ENCODE measurements at regions not wholly inside any gene's neighbourhood (a gene's known extent, or its start where the extent isn't known, plus 50 kb on each side); places are given as distances from the start of the nearest gene placed in this dataset.
A peak's percentile ranks its signal among the peaks of the same experiment; 100 is the strongest.

DNA sequence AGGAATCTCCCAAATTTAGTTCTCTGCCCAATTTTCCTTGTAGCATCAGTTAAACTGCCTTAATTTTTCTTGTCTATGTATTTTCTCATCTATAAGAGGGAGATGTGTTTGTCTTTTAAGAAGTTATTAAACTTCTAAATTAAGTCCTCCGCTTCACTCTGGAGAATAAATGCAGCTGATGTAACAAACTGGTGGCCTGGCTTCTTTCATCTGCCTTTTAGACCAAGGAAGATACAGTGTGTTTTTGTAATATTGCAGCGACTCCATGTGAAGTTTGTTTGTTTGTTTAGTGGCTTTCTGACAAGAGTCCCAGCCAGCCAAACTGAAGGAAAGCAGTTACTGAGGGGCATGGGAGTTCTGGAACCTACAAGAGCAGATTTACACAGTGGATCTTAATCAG, 56.4 kb downstream of the KLF12 start:
- Histone ChIP-seq H3K27me3 (ENCODE audit: insufficient read depth, low read length) (no peaks in the 10 kb centered on the region), H3K9me2 (ENCODE audit: low read depth, low read length) (no peaks in the 10 kb centered on the region), H3K4me3 (ENCODE audit: low read depth, low read length, poor library complexity, severe bottlenecking) (no peak overlapping the region), H3K9ac (ENCODE audit: low read length) (no peak overlapping the region), H4K20me1 (ENCODE audit: insufficient read depth, low read length) (no peaks in the 10 kb centered on the region), H3K4me1 (ENCODE audit: insufficient read depth, low read length, severe bottlenecking) (peaks cover 58% of the 10 kb centered on the region), H3K4me2 (ENCODE audit: low read length) (no peak overlapping the region), H3K36me3 (ENCODE audit: insufficient read depth, low read length) (peaks cover 12% of the 10 kb centered on the region), H3K79me2 (ENCODE audit: insufficient read depth, low read length) (peaks cover 11% of the 10 kb centered on the region; the same call in 1 of the 2 replicates), H3K9me3 (ENCODE audit: low read length) (no peaks in the 10 kb centered on the region), H3F3A (ENCODE audit: insufficient read depth, low read length) (no peaks in the 10 kb centered on the region), H2AFZ (ENCODE audit: low read length) (no peak overlapping the region), H3K27ac (ENCODE audit: low read depth, low read length, poor library complexity, severe bottlenecking) (peak overlapping the region; percentile 9)
- TF ChIP-seq EZH2 (IDR thresholded peaks at IDR 0.05; ENCODE audit: borderline replicate concordance, low read length) = no peak

DNA sequence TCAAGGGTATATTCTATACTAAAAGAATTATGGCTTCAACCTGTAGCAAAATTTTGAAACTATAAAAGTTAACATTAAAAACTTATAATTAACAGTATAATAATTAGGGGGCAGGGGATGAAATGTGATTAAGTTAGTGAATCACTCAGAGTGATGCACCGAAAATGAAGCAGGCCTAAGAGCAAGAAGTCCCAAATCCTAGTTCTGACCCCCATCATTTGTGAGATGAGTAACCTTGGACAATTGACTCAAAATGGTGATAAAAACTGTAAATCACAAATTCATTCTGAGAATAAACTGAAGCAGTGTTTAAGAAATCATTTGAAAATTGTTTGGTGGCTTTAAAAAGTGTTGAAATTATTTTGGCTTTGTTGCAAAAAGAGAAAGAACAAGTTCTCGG, 56.8 kb downstream of the KLF12 start:
- no peak overlapping the region for H3K9ac ChIP-seq (ENCODE audit: low read length)
- no peak overlapping the region for H3K27ac ChIP-seq (ENCODE audit: low read depth, low read length, poor library complexity, severe bottlenecking)
- H3K4me2 ChIP-seq (ENCODE audit: low read length) = no peak overlapping the region
- H3K4me3 ChIP-seq (ENCODE audit: low read depth, low read length, poor library complexity, severe bottlenecking) = no peak overlapping the region
- no peaks in the 10 kb centered on the region for H3K9me3 ChIP-seq (ENCODE audit: low read length)
- H3K79me2 ChIP-seq (ENCODE audit: insufficient read depth, low read length) = peaks cover 11% of the 10 kb centered on the region; the same call in 1 of the 2 replicates
- H4K20me1 ChIP-seq (ENCODE audit: insufficient read depth, low read length) = no peaks in the 10 kb centered on the region
- TF ChIP-seq EZH2 (IDR thresholded peaks at IDR 0.05; ENCODE audit: borderline replicate concordance, low read length) = no peak
- TF ChIP-seq, protein P1, sequence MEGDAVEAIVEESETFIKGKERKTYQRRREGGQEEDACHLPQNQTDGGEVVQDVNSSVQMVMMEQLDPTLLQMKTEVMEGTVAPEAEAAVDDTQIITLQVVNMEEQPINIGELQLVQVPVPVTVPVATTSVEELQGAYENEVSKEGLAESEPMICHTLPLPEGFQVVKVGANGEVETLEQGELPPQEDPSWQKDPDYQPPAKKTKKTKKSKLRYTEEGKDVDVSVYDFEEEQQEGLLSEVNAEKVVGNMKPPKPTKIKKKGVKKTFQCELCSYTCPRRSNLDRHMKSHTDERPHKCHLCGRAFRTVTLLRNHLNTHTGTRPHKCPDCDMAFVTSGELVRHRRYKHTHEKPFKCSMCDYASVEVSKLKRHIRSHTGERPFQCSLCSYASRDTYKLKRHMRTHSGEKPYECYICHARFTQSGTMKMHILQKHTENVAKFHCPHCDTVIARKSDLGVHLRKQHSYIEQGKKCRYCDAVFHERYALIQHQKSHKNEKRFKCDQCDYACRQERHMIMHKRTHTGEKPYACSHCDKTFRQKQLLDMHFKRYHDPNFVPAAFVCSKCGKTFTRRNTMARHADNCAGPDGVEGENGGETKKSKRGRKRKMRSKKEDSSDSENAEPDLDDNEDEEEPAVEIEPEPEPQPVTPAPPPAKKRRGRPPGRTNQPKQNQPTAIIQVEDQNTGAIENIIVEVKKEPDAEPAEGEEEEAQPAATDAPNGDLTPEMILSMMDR (IDR thresholded peaks at IDR 0.05; ENCODE audit: low read length) = no peak
- no peaks in the 10 kb centered on the region for H3K9me2 ChIP-seq (ENCODE audit: low read depth, low read length)
- no peaks in the 10 kb centered on the region for H3F3A ChIP-seq (ENCODE audit: insufficient read depth, low read length)
- no peak overlapping the region for H2AFZ ChIP-seq (ENCODE audit: low read length)
- H3K4me1 ChIP-seq (ENCODE audit: insufficient read depth, low read length, severe bottlenecking) = peaks cover 58% of the 10 kb centered on the region
- no peaks in the 10 kb centered on the region for H3K27me3 ChIP-seq (ENCODE audit: insufficient read depth, low read length)
- H3K36me3 ChIP-seq (ENCODE audit: insufficient read depth, low read length) = peaks cover 16% of the 10 kb centered on the region

- peaks cover 13% of the 10 kb centered on the region for H3K36me3 ChIP-seq (ENCODE audit: insufficient read depth, low read length)
- no peak overlapping the region for H3K4me3 ChIP-seq (ENCODE audit: low read depth, low read length, poor library complexity, severe bottlenecking)
- no peaks in the 10 kb centered on the region for H3F3A ChIP-seq (ENCODE audit: insufficient read depth, low read length)
- H2AFZ ChIP-seq (ENCODE audit: low read length) = no peak overlapping the region
- no peaks in the 10 kb centered on the region for H3K9me2 ChIP-seq (ENCODE audit: low read depth, low read length)
- TF ChIP-seq, protein P1 (IDR thresholded peaks at IDR 0.05; ENCODE audit: low read length) = no peak
- TF ChIP-seq EZH2 (IDR thresholded peaks at IDR 0.05; ENCODE audit: borderline replicate concordance, low read length) = no peak
- H3K79me2 ChIP-seq (ENCODE audit: insufficient read depth, low read length) = peaks cover 17% of the 10 kb centered on the region; the same call in 1 of the 2 replicates
- no peaks in the 10 kb centered on the region for H3K9me3 ChIP-seq (ENCODE audit: low read length)
- no peaks in the 10 kb centered on the region for H3K27me3 ChIP-seq (ENCODE audit: insufficient read depth, low read length)
- H3K9ac ChIP-seq (ENCODE audit: low read length) = no peak overlapping the region
- no peak overlapping the region for H3K27ac ChIP-seq (ENCODE audit: low read depth, low read length, poor library complexity, severe bottlenecking)
- no peaks in the 10 kb centered on the region for H4K20me1 ChIP-seq (ENCODE audit: insufficient read depth, low read length)
- peaks cover 80% of the 10 kb centered on the region for H3K4me1 ChIP-seq (ENCODE audit: insufficient read depth, low read length, severe bottlenecking)
- no peak overlapping the region for H3K4me2 ChIP-seq (ENCODE audit: low read length)
These were observed 59.5 kb downstream of the KLF12 start for GRCh38 chr13:74074723-74075122.

DNA sequence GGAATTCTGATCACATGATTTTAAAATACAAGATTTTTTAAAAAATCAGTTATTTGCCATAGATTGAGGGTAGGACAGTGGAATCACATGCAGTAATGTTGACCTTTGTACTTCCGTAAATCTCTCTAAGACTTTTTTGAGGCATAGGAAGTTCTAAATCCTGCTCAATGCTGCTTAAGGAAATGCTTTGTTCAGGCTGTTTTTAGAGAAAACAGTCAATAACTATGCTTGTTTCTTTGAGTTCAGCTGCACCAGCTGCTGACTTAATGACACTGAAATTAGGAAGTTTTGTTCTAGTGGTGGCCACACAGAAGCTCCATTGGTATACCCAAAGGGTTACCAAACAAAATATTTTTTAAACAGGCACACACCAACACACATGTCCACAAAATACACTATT, 60.9 kb downstream of the KLF12 start:
- H3K9me2 ChIP-seq (ENCODE audit: low read depth, low read length) = no peaks in the 10 kb centered on the region
- peaks cover 10% of the 10 kb centered on the region; the same call in 1 of the 2 replicates for H3K79me2 ChIP-seq (ENCODE audit: insufficient read depth, low read length)
- no peak overlapping the region for H2AFZ ChIP-seq (ENCODE audit: low read length)
- no peaks in the 10 kb centered on the region for H3K9me3 ChIP-seq (ENCODE audit: low read length)
- no peak overlapping the region for H3K4me3 ChIP-seq (ENCODE audit: low read depth, low read length, poor library complexity, severe bottlenecking)
- no peaks in the 10 kb centered on the region for H3F3A ChIP-seq (ENCODE audit: insufficient read depth, low read length)
- H3K27me3 ChIP-seq (ENCODE audit: insufficient read depth, low read length) = no peaks in the 10 kb centered on the region
- H3K9ac ChIP-seq (ENCODE audit: low read length) = no peak overlapping the region
- H3K4me2 ChIP-seq (ENCODE audit: low read length) = no peak overlapping the region
- peaks cover 6% of the 10 kb centered on the region for H3K36me3 ChIP-seq (ENCODE audit: insufficient read depth, low read length)
- TF ChIP-seq, protein P1 (IDR thresholded peaks at IDR 0.05; ENCODE audit: low read length) = no peak
- no peak for TF ChIP-seq EZH2 (IDR thresholded peaks at IDR 0.05; ENCODE audit: borderline replicate concordance, low read length)
- peak overlapping the region; percentile 34 for H3K27ac ChIP-seq (ENCODE audit: low read depth, low read length, poor library complexity, severe bottlenecking)
- H3K4me1 ChIP-seq (ENCODE audit: insufficient read depth, low read length, severe bottlenecking) = peaks cover 79% of the 10 kb centered on the region
- H4K20me1 ChIP-seq (ENCODE audit: insufficient read depth, low read length) = no peaks in the 10 kb centered on the region
